ENCODE measurements at regions not wholly inside any gene's neighbourhood (a gene's known extent, or its start where the extent isn't known, plus 50 kb on each side); places are given as distances from the start of the nearest gene placed in this dataset.

GRCh38 chr12:77351860-77352259 lies 286.5 kb upstream of the E2F7 start:
- TF ChIP-seq POLR2A (IDR thresholded peaks at IDR 0.05; ENCODE audit: low read depth, low read length) (no peak), CTCF (IDR thresholded peaks at IDR 0.05; ENCODE audit: extremely low read depth in 1 of 2, insufficient read depth in 1 of 2, low read depth in 1 of 2, low read length in 2 of 2) (no peak), JUN (IDR thresholded peaks at IDR 0.05; ENCODE audit: borderline replicate concordance, insufficient read depth, insufficient read length, low read depth) (no peak), EZH2 (IDR thresholded peaks at IDR 0.05; ENCODE audit: borderline replicate concordance, low read depth, low read length, severe bottlenecking) (no peak)

All from endothelial cell of umbilical vein (primary cell).